ENCODE measurements at regions not wholly inside any gene's neighbourhood (a gene's known extent, or its start where the extent isn't known, plus 50 kb on each side); places are given as distances from the start of the nearest gene placed in this dataset.
"Not testable (repeated sequence)": the region's sequence is repeated elsewhere in the genome, so short reads cannot be mapped to it uniquely, and the experiment has no call there.

DNA sequence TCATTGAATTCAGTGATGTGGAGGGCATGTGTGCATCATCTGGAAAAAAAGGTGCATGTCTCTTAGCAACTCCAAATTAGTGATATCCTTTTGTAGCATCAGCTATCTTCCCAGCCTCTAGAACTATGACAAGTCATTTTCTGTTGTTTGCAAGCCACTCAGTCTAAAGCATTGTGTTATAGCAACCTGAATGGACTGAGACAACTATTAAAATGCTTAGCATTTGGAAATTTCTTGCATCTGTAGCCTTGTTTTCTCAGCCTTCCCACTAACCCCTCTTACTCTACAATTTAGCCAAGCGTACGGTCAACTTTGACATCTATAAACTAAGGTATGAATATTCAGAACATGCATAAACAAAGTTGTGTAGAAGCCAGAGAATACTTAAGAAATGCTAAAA is 777.1 kb upstream of the CDH18 start:
- H3K4me1 ChIP-seq; H3K36me3 ChIP-seq; H3K27ac ChIP-seq; H3K27me3 ChIP-seq; H3K9ac ChIP-seq; H3K4me3 ChIP-seq; H3K4me2 ChIP-seq; H4K20me1 ChIP-seq; H3K9me3 ChIP-seq (replicated peaks in 1 of 11): not testable (repeated sequence)

DNA sequence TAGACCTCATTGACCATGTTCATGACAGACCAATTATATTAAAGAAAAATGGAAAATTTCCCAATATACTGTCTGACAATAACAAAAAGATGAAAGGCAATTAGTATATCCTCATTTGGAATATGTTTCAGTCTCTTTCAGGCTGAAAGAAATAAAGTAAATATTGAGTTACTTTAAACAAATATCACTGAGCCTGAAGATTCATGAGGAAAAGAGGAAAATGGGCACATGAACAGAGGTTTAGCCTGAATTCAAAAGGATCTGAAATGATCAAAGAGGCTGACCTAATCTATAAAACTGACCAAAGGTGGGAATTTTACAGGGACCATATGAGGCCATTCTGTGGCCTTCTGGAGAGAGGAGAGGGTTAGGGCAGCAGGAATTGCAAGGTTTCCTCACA is 771.5 kb upstream of the CDH18 start:
- not testable (repeated sequence) for H3K4me2 ChIP-seq; H3K36me3 ChIP-seq; H3K9me3 ChIP-seq (replicated peaks in 1 of 11); H3K4me1 ChIP-seq; H3K4me3 ChIP-seq; H3K27me3 ChIP-seq; H3K9ac ChIP-seq; H3K27ac ChIP-seq; H4K20me1 ChIP-seq

DNA sequence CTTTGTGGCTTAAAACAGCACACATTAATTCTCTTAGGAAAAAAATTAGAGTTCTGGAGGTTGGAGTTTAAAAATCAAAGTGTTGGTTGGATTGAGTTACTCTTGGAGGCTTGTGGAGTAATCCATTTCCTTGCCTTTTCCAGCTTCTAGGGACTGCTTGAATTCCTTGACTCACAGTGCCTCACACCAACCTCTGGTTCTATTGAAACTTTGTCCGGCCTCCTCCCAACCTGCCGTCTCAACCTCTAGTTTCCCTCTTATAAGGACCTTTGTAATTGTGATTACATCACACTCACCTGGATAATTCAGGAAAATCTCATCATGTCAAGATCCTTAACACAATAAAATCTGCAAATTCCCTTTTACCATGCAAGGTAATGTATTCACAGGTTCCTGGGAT is 764.2 kb upstream of the CDH18 start:
- H3K4me3 ChIP-seq; H3K27me3 ChIP-seq; H3K27ac ChIP-seq; H3K9me3 ChIP-seq (replicated peaks in 1 of 11); H3K4me2 ChIP-seq; H3K4me1 ChIP-seq; H3K36me3 ChIP-seq; H4K20me1 ChIP-seq; H3K9ac ChIP-seq: not testable (repeated sequence)

DNA sequence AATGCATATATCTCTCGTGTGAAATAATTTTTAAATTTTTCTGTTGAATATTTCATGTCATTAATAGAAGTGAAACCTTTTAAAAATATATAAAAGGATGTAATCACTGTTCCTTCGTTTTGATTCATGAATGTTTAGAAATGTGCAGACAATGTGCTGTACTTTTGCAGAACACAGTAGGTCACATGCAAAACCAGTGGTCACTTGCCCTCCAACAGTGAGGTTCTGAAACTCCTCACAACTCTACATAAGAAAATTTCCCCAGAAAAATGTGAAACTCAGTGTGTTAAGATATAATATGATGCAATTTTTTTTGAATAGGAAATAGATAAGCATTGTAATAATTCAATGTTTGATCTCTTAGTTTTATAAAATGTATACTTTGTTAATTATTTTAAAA is 747.7 kb upstream of the CDH18 start:
- H3K4me3 ChIP-seq, H3K27ac ChIP-seq, H3K27me3 ChIP-seq, H3K4me2 ChIP-seq, H4K20me1 ChIP-seq, H3K4me1 ChIP-seq, H3K36me3 ChIP-seq, H3K9ac ChIP-seq: not testable (repeated sequence)
- H3K9me3 ChIP-seq (replicated peaks in 1 of 11), result peaks cover 0 to 11% (median 0%) of the 10 kb centered on the region in 11 experiments; a peak in 4 of 22 replicates

DNA sequence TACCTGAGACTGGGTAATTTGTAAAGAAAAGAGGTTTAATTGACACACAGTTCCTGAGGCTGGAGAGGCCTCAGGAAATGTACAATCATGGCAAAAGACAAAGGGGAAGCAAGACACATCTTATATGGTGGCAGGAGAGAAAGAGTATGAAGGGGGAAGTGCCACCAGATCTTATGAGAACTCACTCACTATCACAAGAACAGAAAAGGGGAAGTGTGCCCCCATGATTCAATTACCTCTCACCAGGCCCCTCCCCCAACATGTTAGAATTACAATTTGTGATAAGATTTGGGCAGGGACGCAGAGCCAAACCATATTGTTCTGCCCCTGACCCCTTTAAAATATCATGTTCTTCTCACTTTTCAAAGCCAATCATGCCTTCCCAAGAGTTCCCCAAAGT is 744.2 kb upstream of the CDH18 start:
- H3K9me3 ChIP-seq (replicated peaks in 1 of 11), result peaks cover 0 to 11% (median 0%) of the 10 kb centered on the region in 11 experiments; a peak in 3 of 22 replicates
- not testable (repeated sequence) for H3K4me3 ChIP-seq, H3K4me1 ChIP-seq, H3K9ac ChIP-seq, H3K27me3 ChIP-seq, H3K4me2 ChIP-seq, H4K20me1 ChIP-seq, H3K36me3 ChIP-seq
- peak overlapping the region in 2 of 11 experiments; percentile 33 to 50; a peak in 3 of 22 replicates for H3K27ac ChIP-seq

DNA sequence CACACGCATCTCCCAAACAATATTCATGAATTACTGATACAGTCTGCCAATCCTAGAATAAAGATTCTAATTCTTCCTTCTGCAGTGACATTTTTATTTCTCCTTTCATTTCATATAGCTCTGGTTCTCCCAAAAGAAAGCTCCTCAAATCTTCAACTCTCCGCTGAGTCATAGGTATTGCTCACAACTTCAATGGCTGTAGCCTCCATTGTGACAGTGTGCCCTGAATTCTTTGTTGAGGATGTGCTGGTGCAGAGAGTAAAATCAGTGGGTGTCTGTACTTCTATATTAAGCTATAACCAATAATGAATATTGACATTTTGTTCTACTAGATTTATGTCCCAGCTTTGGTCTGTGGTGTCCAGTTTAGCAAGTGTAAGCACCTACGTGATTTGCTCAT is 733.3 kb upstream of the CDH18 start:
- H4K20me1 ChIP-seq; H3K4me3 ChIP-seq; H3K27me3 ChIP-seq; H3K4me2 ChIP-seq; H3K9ac ChIP-seq; H3K27ac ChIP-seq; H3K36me3 ChIP-seq; H3K4me1 ChIP-seq; H3K9me3 ChIP-seq (replicated peaks in 1 of 11): not testable (repeated sequence)

DNA sequence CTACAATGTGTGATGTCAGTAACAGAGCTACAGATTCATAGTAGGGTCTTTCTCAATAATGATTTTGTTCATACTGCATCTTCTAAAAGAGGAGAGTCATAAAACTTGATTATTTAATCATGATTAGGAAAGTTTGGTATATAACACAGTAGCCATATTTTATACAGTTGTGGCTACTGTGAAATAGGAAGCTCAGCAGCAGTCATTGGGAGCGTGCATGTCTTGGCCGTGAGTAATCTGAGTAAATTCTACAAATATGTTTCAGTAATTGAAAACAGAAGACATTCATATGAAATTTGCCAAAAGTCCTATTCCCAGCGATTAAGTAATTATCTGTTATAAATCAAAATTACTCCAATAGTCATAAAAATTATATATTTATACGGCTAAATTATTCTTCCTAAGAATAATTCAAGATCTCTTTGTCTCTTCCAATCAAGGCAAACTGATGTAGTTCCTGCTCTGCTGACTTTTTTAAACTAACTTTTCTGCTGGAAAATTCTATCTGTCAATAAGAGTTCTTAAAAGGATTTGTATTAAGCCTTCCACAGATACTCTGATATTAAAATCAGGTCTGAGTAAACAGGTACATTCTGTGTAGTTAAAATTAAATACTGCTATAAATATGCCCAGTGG is 723.6 kb upstream of the CDH18 start:
- not testable (repeated sequence) for H3K4me1 ChIP-seq; H3K36me3 ChIP-seq; H3K4me3 ChIP-seq; H4K20me1 ChIP-seq; H3K4me2 ChIP-seq; H3K27me3 ChIP-seq; H3K27ac ChIP-seq; H3K9ac ChIP-seq; H3K9me3 ChIP-seq (replicated peaks in 1 of 11)

DNA sequence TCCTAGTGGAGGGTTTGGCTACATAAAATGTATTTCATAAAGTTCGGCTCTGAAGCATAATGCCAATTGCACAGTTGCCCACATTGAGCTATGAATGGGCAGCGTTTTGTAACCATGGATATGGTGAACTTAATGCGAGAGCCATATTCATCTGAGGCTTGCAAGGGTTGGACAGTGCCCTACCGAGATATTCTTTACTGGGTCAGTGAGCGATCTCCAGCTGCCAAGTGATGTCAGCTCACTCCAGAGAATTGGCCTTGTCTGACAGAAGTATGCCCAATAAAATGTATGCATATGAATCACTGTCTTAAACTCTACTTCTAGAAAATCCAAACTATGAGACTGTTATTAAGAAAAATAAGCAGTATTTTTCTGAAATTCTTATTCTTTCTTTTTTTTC is 719.6 kb upstream of the CDH18 start:
- H3K9me3 ChIP-seq (replicated peaks in 1 of 11); H3K27ac ChIP-seq; H3K36me3 ChIP-seq; H4K20me1 ChIP-seq; H3K27me3 ChIP-seq; H3K4me3 ChIP-seq; H3K4me2 ChIP-seq; H3K9ac ChIP-seq; H3K4me1 ChIP-seq: not testable (repeated sequence)

DNA sequence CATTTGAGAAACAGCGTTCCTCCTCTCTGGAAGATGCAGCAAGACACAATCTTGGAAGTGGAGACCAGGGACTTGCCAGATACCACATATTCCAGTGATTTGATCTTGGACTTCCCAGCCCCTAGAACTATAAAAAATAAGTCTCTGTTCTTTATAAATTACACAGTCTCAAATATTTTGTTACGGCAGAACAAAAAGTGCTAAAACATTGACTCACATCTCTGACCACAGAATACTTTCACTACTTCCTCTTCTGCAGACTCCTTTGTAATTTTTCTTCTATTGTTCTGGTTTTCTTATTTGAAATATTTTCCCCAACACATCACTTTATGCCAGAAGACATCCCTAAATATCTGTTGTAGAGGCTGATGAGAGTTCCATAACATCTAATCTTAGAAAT is 706.1 kb upstream of the CDH18 start:
- H3K4me2 ChIP-seq, result peak overlapping the region in 3 of 11 experiments; percentile 48 to 61 (median 52); a peak in 6 of 22 replicates
- no peaks in the 10 kb centered on the region for H3K9me3 ChIP-seq (replicated peaks in 1 of 11)
- no peaks in the 10 kb centered on the region for H3K27me3 ChIP-seq
- H4K20me1 ChIP-seq, result no peaks in the 10 kb centered on the region
- H3K4me1 ChIP-seq, result peaks cover 0 to 11% (median 0%) of the 10 kb centered on the region in 10 experiments; a peak in 8 of 20 replicates
- no peak overlapping the region for H3K27ac ChIP-seq
- H3K9ac ChIP-seq, result no peak overlapping the region
- no peak for TF ChIP-seq Cebpa-rat (IDR thresholded peaks at IDR 0.05)
- H3K36me3 ChIP-seq, result no peaks in the 10 kb centered on the region
- H3K4me3 ChIP-seq, result no peak overlapping the region

DNA sequence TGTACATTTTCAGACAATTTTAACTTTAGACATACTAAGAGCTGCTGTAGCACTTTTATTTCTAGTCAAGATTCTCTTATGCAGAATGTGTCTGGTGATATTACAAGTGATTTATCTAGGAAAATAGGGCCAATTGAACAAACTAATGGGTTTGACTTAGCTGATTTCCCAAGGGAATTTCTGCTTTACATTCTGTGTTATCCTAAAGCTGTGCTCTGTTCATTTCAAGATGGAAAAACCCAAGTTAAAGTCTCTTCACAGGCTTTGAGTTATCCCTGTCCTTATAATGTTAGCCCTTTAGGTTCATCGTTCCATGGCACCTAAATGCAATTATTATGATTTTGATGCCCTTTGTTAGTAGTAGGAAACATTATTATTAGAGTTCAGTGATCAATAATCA is 704.9 kb upstream of the CDH18 start:
- H3K9me3 ChIP-seq (replicated peaks in 1 of 11), result no peaks in the 10 kb centered on the region
- H3K9ac ChIP-seq, result no peak overlapping the region
- H4K20me1 ChIP-seq, result no peaks in the 10 kb centered on the region
- no peak overlapping the region for H3K4me3 ChIP-seq
- H3K4me2 ChIP-seq, result no peak overlapping the region
- H3K27ac ChIP-seq, result no peak overlapping the region
- H3K36me3 ChIP-seq, result no peaks in the 10 kb centered on the region
- H3K27me3 ChIP-seq, result no peaks in the 10 kb centered on the region
- H3K4me1 ChIP-seq, result peaks cover 0 to 11% (median 0%) of the 10 kb centered on the region in 10 experiments; a peak in 8 of 20 replicates
- TF ChIP-seq Cebpa-rat (IDR thresholded peaks at IDR 0.05), result no peak

All from BLaER1 treated with 17β-estradiol and CSF1 and Interleukin-3, amounts not matched to agents 10 nM and 100 nM (cell line).